Muscle of arm (tissue), 1 donor: ENCODE measurements at regions not wholly inside any gene's neighbourhood (a gene's known extent, or its start where the extent isn't known, plus 50 kb on each side); places are given as distances from the start of the nearest gene placed in this dataset.
A peak's percentile ranks its signal among the peaks of the same experiment; 100 is the strongest.

Experiments
- DNase-seq: peaks from one replicate; pipeline ENCODE4 v3.0.0-alpha.2; 2013

DNA sequence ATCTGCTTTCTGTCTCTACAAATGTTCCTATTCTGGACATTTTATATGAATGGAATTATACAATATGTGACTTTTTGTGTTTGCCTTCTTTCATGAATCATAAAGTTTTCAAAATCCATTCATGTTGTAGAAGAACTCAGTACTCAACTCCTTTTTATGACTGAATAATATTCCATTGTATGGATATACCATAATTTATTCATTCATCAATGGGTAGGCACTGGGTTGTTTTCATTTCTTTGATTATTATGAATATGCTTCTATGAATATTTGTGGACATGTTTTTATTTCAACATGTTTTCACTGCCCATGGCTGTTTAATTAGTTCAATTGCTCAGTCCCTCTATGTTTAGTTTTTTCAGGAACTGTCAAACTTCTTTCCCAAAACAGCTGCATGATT is 76.5 kb upstream of the GTSF1L start:
- no peak for DNase-seq

DNA sequence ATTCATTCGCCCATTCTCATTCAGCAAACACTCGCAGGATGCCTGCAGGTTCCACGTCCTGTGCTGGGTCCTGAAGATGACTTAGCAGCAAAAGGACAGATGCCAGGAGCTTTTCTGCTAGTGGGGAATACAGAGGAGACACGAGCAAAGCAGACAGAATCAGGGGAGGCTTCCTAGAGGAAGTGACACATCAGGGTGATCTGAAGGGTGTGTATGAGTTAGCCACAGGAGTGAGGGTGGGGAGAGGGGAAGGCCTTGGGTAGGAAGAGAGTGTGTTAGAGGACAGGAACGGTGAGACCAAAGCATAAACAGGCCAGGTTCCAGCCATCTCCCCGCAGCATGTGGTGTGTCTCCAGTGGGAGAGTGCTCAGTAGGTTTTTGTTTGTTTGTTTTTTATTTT is 73.4 kb upstream of the GTSF1L start:
- no peak for DNase-seq

DNA sequence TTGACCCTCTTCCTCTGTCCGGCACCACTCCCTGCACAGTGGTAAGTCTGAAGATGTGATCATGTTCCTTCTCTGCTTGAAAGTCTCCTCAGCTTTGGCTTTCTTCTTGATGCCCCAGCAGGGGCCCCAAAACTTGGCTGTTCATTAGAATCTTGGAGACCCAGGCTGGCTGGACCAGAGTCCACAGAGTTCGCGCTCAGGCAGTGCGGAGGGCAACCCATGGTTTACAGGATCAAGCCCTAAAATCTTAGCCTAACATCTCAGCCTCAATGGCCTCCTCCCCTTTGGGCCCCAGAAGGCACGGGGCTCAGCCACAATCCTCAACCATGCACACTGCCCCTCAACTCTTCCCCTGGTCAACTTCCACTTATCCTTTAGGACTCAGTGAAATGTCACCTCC is 72.9 kb upstream of the GTSF1L start:
- no peak for DNase-seq

DNA sequence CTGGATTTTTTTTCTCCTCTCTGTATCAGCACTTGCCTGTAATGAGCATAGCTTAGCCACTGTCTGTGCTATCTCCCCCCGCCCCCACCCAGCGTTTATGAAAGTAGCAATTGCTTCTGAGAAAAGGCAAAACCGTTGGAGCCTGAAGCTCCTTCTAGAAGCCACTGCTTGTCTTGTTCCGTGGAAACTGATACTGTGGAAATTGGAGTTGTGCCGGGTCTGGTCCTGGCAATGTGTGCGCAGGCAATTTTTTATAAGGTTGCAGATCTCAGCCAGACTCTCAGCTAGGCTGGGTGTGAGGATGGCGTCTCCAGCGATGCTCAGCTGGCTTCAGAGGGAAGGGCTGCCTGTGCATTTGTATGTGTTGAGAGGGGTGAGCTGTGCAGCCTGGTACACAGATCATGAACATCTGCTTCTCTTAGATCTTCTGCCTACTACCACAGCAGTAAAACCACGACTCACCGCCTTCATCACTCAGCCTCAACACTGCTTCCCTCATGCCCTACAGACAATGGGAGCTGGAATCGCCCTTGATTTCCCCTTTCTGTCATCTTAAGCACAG is 72.4 kb upstream of the GTSF1L start:
- DNase-seq: peak; percentile 4

DNA sequence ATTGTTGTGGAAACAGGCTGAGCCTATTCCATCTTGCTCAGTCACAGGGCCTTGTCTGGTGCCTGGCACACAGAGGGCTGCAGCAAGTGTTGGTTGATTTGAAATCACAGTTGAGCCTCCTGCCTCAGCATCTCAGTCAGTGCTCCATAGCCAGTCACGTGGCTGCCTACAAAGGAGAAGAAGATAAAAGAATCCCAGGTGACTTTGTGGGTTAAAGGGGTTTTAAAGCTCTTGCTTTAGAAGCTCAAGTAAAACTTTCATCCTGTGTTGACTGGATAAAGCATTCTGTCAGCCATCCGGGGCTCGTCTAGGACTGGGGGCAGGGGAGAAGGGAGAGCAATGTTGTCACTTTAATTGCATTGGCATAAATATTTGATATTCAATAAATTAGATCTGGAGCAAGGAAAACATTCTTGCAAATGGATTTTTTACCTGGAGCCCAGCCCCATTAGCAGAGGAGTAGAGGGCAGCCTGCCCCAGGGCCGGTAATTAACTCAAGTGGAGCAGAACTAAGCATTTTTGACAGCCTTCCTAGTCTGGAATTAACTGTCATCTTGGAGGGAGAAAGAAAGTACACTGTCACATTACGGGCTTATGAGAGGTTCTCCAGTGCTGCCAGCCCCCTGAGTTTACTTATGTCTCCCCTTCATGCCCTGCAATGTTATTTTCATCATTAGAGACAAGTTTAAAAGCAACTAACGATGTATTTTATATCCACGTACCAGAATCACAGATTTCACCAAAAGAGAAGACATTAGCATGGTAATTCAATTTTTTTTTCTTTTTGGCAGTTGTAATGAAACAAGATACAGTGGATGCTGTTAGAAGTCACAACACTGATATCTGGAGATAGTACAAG is 71.7 kb upstream of the GTSF1L start:
- no peak for DNase-seq

DNA sequence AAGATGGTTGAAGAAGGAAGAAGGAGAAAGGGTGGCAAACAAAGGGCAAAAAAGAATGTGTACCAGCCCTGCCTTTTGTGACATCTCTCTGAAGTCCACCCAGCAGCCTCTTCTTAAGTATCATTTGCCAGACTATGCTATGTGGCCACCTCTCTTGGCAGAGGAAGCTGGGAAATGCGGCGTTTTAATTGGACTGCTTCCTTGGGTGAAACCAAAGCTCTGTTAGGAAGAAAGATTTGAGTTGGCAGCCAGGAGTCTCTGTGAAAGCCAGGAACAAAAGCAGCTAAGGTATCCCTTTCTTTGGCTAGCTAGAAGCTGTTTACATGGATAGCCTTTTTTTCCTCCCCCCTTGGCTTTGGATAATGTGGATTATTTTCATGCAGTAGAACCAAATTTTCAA is 67.5 kb upstream of the GTSF1L start:
- no peak for DNase-seq

DNA sequence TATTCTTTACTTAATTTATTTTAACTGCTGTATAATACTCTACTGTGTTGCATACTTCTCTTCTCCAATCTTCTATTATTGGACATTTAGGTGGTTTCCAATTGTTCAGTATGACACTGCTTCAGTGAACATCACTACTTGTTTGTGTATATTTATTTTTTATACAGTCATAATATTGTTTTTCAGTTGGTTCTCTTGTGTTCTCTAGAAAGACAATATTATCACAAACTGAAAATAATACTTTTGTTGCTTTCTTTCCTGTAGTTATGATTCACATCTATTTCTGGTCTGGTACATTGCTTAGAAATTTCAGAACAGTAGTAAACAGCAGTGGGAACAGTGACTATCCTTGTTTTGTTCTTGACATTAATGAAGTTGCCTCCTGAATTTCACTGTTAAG is 62.8 kb upstream of the GTSF1L start:
- no peak for DNase-seq

DNA sequence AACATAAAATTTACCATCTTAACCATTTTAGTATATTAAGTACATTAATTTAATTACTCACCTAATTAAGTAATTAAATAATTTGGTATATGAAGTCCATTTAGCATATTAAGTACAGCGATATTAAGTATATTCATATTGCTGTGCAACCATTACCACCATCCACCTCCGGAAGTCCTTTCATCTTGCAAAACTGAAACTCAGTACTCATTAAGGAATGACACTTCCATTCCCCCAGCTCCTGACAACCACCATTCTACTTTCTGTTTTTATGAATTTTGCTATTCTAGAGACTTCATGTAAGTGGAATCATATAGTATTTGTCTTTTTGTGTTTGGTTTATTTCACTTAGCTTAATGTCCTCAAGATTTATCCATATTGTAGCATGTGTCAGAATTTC is 61.1 kb upstream of the GTSF1L start:
- DNase-seq: no peak

DNA sequence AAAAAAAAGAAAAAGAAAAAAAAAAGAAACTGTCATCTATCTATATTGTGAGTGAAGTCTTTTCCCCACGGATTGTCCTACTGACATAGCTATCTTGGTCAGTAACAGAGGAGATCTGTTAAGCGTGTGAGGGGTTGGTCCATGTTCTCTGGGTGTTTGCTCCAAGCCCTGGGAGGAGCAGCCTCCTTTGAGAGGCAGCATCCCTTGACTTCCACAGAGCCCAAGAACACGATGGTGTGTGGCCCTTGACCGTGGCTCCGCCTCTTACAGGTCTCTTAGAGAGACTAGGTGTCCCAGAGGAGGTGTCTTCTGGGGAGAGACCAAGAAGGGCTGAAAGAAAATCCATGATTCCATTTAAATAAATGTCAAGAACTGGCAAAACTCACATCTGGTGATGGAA is 60.1 kb upstream of the GTSF1L start:
- no peak for DNase-seq

DNA sequence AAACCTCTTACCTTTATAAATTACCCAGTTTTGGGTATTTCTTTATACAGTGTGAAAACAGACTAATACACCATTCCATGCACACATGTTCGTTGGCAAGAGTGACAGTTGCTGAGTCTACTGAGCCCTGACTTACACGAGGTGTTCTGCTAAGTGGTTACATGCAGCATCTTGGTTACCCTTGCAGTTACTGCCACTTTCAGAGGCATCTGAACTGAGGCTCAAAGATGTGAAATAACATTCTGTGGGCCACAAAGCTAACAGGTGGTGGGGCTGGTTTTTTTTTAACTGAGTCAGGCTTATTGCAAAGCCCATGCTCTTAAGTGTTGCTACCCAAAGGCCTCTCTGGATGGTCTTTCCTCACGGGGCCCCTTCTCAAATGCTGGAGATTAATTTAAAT is 54.4 kb upstream of the GTSF1L start:
- DNase-seq: no peak

DNA sequence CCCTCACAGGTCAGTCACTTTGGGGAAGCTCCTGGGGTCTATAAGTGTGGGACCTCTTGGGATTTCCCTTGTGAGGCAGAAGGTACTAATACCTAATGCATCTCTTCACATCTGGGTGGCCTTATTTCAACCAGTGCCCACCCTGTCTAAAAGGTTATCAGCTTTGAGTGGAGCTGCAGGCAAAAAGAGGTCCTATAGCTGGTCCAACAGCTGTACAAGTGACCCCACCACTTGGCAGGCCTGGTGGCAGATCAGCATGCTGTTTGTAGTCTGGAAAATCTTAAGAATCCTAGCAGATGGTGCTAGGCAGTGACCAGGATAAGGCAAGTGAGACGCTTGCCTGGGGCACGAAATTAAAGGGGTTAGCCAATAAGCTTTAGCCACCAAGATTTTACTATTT is 51.6 kb upstream of the GTSF1L start:
- no peak for DNase-seq

DNA sequence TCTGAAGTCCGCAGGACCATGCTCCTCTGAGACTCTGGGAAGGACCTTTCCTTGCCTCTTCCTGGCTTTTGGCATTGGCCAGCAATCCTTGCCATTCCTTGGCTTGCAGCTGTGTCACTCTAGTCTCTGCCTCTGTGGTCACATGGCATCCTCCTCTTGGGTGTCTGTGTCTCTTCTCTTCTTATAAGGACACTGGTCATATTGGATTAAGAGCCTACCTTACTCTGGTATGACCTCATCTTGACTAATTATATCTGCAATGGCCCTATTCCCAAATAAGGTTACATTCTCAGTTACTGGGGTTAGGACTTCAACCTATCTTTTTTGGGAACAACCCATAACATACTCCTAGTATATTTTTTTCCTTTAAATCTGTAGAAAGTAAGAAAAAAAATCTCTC is 49.9 kb upstream of the GTSF1L start:
- DNase-seq: no peak
